ENCODE measurements at regions not wholly inside any gene's neighbourhood (a gene's known extent, or its start where the extent isn't known, plus 50 kb on each side); places are given as distances from the start of the nearest gene placed in this dataset.

DNA sequence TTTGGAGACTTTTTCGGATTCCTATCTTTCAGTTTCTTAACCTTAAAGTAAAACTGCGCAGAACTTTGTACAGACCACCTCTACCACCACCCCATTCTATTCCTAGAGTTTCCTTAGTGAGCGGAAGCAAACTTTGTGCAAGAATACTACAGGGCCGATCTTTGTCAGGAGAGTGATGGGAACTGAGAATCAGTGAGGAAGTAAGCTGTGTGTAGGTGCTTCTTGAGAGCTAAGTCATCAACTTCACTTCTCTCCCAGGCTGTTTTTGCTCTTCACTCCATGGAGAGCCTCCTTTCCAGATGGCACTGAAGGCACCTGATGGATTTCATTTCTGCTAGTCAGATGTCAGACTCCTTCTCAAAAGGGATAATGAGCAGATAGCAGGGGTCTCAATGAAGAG lies 127.3 kb downstream of the SPATA31D1 start:
- no peak for TF ChIP-seq CTCF (conservative IDR thresholded peaks at IDR 0.05)
- TF ChIP-seq ZFX (IDR thresholded peaks at IDR 0.05): no peak
- no peak overlapping the region for H3K27ac ChIP-seq

DNA sequence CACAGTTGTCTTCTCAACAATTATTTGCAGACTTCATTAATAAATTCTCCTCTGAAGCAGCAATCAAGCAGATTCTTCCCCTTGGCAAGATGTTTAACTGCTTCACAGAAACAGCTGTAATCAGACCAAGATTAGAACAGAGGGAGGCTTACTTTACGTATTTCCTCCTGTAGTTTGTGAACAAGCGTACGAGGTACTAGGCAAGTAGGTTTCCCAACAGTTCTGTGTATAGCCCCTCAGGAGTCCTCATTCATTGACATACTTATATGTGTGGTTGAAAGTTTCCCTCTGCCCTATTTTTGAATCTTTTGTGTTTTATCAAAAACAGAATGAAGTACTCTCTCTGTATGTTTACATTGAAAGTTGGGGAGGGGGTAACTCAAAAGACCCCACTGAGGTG lies 128.0 kb downstream of the SPATA31D1 start:
- H3K27ac ChIP-seq: no peak overlapping the region
- no peak for TF ChIP-seq CTCF (conservative IDR thresholded peaks at IDR 0.05)
- TF ChIP-seq ZFX (IDR thresholded peaks at IDR 0.05): no peak

- H3K27ac ChIP-seq: no peak overlapping the region
- no peak for TF ChIP-seq ZFX (IDR thresholded peaks at IDR 0.05)
- TF ChIP-seq CTCF (conservative IDR thresholded peaks at IDR 0.05): no peak
Measured at GRCh38 chr9:82117026-82117811, 128.6 kb downstream of the SPATA31D1 start.

DNA sequence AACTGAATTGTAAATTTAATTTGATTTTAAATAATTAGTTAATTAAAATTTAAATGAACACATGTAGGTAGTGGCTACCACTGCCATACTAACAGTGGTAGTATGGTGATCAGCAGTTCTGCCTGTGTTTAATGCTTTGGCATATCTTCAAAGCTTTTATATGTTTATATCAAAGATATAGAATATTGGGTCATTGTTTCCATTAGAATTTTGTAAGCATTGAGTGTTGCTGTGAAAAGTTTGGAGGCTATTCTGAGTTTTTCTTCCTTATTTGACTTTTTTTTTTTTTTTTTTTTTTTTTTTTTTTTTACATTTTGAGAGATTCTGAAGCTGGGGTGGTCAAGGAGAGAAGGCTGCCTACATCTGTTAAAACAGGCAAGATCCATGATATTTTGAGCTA lies 134.2 kb downstream of the SPATA31D1 start:
- TF ChIP-seq CTCF (conservative IDR thresholded peaks at IDR 0.05): no peak
- no peak for TF ChIP-seq ZFX (IDR thresholded peaks at IDR 0.05)

GRCh38 chr9:82124090-82124489 lies 135.5 kb downstream of the SPATA31D1 start:
- H3K27ac ChIP-seq: no peak overlapping the region
- TF ChIP-seq ZFX (IDR thresholded peaks at IDR 0.05) (no peak), CTCF (conservative IDR thresholded peaks at IDR 0.05) (no peak)

More for the DNA sequence above, 134.2 kb downstream of the SPATA31D1 start:
- H3K27ac ChIP-seq: no peak overlapping the region

DNA sequence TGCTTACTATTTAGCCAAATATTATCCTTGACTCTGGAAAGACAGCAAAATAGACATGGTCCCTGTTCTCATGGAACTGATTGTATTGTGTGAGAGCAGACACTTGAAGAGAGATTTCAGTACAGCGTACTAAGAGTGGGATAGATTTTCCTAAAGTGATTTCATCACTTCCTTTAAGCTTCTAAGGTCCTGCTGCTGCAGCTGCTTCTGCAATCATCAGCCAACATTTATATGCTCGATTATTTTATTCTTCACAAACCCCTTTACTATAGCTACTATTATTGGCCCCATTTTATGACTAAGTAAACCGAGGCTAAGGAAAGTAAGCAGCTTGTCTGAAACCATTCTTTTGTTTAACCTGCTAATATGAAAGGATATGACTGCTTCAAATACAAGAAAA lies 137.7 kb downstream of the SPATA31D1 start:
- no peak overlapping the region for H3K27ac ChIP-seq
- TF ChIP-seq CTCF (conservative IDR thresholded peaks at IDR 0.05) (no peak), ZFX (IDR thresholded peaks at IDR 0.05) (no peak)

DNA sequence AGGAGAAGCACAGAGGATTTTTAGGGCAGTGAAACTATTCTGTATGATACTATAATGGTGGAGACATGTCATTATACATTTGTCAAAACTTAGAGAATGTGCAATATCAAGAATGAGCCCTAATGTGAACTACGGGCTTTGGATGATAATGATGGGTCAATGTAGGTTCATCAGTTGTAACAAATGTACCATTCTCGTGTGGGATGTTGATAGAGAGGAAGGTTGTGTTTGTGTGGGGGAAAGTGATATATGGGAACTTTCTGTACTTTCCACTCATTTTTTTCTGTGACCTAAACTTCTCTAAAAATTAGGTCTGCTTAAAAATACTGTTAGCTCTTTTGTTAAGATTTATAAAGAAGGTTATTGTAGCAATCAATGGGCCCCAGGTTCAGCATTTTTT lies 138.9 kb downstream of the SPATA31D1 start:
- TF ChIP-seq ZFX (IDR thresholded peaks at IDR 0.05) (no peak), CTCF (conservative IDR thresholded peaks at IDR 0.05) (no peak)
- no peak overlapping the region for H3K27ac ChIP-seq
